Stromal cell of bone marrow (primary cell): ENCODE measurements at regions not wholly inside any gene's neighbourhood (a gene's known extent, or its start where the extent isn't known, plus 50 kb on each side); places are given as distances from the start of the nearest gene placed in this dataset.
"Not testable (repeated sequence)": the region's sequence is repeated elsewhere in the genome, so short reads cannot be mapped to it uniquely, and the experiment has no call there.

Experiments
- DNase-seq: peaks from one replicate; pipeline ENCODE4 v3.0.0-alpha.2; 2012; ENCODE audit warnings: low read depth

GRCh38 chr5:167284222-167284890 is 1007.1 kb upstream of the WWC1 start:
- peak; percentile 43 for DNase-seq

- DNase-seq: no peak
Measured at GRCh38 chr5:167285591-167285990, 1005.9 kb upstream of the WWC1 start.

- DNase-seq: no peak
Measured at GRCh38 chr5:167286891-167287290, 1004.6 kb upstream of the WWC1 start.

GRCh38 chr5:167290478-167290877 is 1001.0 kb upstream of the WWC1 start:
- DNase-seq: no peak

GRCh38 chr5:167294882-167295680 is 996.4 kb upstream of the WWC1 start:
- DNase-seq: peak; percentile 74

GRCh38 chr5:167295681-167296005 is 995.8 kb upstream of the WWC1 start:
- DNase-seq: no peak

- no peak for DNase-seq
Measured at GRCh38 chr5:167296066-167296465, 995.4 kb upstream of the WWC1 start.

GRCh38 chr5:167296661-167297060 is 994.8 kb upstream of the WWC1 start:
- no peak for DNase-seq

- DNase-seq: not testable (repeated sequence)
Measured at GRCh38 chr5:167299861-167300260, 991.6 kb upstream of the WWC1 start.

- no peak for DNase-seq
Measured at GRCh38 chr5:167303582-167303981, 987.9 kb upstream of the WWC1 start.

- no peak for DNase-seq
Measured at GRCh38 chr5:167304834-167305469, 986.5 kb upstream of the WWC1 start.

GRCh38 chr5:167305591-167306213 is 985.7 kb upstream of the WWC1 start:
- DNase-seq: no peak

GRCh38 chr5:167307042-167307441 is 984.4 kb upstream of the WWC1 start:
- DNase-seq: no peak

- no peak for DNase-seq
Measured at GRCh38 chr5:167308466-167308865, 983.0 kb upstream of the WWC1 start.

GRCh38 chr5:167309941-167310517 is 981.4 kb upstream of the WWC1 start:
- no peak for DNase-seq

GRCh38 chr5:167311340-167311739 is 980.1 kb upstream of the WWC1 start:
- DNase-seq: no peak

- DNase-seq: no peak
Measured at GRCh38 chr5:167312225-167312624, 979.2 kb upstream of the WWC1 start.

GRCh38 chr5:167315762-167316161 is 975.7 kb upstream of the WWC1 start:
- DNase-seq: no peak

- no peak for DNase-seq
Measured at GRCh38 chr5:167317884-167318283, 973.6 kb upstream of the WWC1 start.

GRCh38 chr5:167319243-167319642 is 972.2 kb upstream of the WWC1 start:
- DNase-seq: no peak

GRCh38 chr5:167320019-167320418 is 971.4 kb upstream of the WWC1 start:
- no peak for DNase-seq

- DNase-seq: no peak
Measured at GRCh38 chr5:167332309-167332708, 959.1 kb upstream of the WWC1 start.
